Fibroblast of skin of back (primary cell): ENCODE measurements at regions not wholly inside any gene's neighbourhood (a gene's known extent, or its start where the extent isn't known, plus 50 kb on each side); places are given as distances from the start of the nearest gene placed in this dataset.
A peak's percentile ranks its signal among the peaks of the same experiment; 100 is the strongest.

Source experiments
- DNase-seq: peaks from one replicate; pipeline ENCODE4 v3.0.0-alpha.2; 2013

DNA sequence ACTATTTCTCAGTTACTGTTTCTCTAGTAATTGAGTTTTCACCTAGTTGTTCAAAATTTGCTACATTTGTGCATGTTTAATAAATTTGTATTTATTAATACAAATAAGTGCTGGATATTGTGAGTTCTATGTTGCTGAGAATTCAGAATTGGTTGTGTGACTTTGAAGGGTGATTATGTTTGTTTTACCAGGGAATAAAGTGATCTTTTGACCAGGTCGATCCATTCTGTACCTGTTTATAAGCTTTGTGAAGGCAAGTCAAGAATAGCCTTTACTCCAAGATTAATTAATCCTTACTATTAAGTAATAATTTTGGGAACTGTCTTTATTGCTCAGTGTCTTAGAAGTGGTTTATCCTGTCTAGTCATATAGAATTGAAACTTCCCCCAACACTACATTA is 230.0 kb upstream of the GYPC start:
- DNase-seq: no peak

DNA sequence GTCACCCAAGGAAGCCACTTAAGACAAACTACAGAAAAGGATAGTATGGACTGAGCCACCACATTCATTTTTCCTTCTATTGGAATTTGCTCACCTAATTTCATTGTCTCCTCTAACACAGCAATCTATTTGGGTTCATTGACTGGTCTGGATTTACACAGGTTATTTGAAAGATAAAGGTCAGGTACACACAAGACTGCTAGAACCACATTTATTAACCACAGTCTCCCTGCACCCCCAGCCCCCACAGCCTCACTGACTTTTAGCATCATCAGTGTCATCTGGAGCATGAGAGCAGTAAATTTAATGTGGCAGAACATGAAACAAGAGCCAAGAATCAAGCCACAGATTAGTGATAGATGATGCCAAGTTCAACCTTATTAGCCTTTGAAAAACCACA is 226.9 kb upstream of the GYPC start:
- no peak for DNase-seq

DNA sequence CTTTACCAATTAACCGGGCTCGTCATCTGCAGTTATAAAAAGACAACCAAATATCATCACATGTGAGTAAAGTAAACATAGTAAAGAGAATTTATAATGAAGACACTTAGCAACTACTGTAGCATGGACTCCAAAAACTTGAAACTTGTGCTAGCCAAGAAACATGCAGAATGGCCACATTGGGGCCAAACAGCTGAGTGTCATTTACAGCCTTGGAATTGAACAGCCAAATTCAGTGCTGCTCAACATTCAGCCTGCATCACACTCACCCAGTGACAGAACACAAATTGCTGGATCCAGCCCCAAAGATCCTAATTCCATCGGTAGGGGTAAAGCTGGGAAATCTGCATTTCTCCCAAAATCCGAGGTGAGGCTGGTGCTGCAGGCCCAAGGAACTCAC is 224.8 kb upstream of the GYPC start:
- DNase-seq: no peak

DNA sequence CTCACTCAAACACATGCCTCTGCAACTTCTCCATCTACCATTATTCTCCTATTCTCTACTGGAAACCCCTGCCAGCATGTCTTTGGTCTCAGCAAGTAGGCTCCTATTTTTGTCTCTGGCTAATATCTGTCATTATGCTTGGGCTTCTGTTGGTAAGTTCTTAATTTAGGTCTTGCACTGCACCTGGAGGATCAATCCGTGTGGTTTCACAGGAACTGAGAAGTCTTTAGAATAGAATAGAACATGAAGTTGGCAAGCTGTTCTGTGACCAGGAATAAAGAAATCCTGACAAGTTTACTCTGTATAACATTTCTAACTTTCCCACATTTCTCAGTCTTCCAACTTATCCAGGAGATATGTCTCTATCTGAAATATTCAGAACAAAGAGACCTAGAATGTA is 219.5 kb upstream of the GYPC start:
- no peak for DNase-seq

DNA sequence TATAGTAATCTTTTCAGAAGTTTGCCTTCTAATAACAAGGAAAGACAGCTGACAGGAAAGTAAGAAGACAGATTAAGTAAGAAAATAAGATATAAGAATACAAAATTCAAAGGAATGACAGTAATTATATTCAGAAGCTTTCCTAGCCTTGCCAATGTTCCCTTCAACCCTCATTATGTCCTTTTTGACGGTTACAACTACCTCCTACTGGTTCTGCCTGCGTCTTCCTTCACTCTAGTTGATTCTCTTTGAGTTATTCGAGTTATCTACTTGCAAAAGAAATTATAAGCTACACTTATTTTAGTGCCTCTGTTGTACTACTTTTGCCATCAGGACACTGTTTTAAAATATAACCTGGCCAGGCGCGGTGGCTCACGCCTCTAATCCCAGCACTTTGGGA is 218.9 kb upstream of the GYPC start:
- DNase-seq: no peak

DNA sequence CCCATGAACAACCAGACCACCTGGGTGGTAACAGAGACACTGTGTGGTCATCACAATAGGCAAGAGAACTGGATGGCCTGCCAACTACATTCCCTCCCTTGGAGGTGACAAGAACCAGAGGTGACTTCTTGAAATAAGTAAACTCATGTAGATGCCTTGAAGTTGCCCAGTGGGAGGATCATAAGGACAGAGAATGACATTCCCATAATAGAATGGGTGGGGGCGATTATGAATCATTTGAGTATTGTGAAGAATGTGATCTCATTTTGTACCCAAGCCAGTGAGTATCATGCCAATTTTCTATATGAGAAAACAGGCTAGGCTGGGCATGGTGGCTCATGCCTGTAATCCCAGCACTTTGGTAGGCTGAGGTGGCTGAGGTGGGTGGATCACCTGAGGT is 211.4 kb upstream of the GYPC start:
- DNase-seq: no peak

DNA sequence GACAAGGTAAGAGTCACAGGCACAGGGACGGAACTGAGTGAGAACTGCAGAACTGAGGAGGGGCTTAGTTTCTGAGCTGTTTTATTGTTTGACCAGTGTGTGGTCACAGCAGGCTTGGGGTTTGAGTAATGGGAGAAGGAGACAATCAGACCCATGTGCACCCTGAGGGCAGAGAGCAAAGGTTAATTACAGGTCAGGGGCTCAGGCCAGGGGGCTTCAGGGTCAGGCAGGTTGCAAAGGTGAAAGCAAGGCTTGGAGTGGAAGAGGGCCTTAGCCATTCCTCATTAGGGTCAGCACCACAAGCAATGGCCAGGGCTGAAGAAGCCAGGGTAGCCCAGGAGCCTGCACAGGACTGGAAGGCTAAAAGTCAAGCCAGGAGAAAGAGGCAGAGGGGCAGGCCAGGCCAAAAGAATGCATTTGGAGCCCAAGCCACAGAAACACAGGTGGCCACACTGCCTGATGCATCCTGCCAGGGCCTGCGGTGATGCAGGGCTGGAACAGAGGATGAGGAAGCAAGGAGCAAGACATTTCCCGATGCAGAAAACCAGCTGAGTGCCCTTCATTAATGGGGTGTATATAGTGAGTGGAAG is 209.8 kb upstream of the GYPC start:
- DNase-seq: no peak

DNA sequence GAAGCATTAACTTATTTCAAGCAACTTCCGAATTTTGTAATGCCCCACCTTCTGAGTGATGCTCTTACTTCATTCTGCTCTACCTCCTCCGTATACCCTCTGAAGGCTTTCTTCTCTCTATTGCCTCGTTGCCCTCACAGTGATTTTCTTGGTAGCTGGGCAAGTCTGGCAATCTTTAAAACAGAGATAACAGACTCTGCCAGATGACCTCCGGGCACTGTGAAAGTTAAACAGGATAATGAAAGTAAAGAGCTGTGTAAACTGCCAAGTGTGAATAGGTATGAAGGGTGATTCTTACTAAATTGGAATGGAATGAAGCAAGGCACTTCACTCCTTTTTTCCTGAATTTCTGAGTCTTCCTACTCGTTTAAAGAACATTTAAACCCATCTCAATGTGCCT is 207.3 kb upstream of the GYPC start:
- no peak for DNase-seq

DNA sequence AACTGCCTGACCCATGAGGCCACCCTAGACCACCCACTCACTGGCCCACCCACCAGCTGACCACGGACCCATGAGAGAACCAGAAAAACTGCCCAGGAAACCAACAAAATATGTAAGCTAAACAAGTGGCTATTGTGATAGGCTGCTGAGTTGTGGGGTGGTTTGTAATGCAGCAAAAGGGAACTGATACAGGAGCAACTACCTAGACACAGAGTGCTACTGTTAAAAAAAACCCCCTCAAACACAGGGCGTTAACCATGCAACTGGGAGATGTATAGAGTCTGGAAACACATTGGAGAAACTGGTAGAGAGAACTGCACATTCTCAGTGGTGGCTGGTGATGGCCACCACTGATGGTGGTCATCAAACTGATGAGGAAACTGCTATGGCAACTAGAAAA is 206.3 kb upstream of the GYPC start:
- DNase-seq: no peak

DNA sequence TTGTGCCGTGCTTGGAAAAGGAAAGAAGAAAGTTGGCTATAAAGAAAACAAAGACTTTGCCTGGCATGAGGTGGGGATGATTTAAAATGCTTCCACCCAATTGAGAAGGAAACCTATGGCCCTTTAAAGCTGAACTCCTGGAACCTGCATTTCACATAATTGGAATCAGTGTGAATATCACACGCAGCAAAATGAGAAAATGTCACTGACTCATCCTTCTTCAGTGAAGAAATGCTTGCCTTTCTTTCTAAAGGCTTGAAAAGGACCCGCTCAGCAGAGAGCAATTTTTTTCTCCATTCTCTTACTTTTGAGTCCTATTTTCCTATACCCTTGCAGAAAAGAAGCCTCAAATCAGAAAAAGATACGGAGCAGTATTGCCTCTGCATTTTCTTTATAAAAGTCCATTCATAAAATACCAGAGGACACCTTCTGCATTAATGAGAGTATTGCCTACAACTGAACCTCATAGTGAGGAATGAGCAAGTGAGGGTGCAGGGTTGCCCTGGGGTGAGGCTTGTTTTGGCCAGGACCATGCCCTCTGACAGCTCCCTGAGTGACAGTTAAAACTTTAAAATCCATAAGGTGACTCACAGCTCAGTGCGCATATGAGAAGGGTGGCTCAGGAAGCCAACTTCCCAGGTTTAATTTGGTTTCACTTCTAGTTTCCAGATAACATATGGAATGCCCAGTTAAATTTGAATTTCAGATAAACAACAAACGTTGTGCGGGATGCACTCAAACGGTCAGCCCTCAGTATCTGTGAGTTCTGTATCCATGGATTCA is 191.9 kb upstream of the GYPC start:
- no peak for DNase-seq

DNA sequence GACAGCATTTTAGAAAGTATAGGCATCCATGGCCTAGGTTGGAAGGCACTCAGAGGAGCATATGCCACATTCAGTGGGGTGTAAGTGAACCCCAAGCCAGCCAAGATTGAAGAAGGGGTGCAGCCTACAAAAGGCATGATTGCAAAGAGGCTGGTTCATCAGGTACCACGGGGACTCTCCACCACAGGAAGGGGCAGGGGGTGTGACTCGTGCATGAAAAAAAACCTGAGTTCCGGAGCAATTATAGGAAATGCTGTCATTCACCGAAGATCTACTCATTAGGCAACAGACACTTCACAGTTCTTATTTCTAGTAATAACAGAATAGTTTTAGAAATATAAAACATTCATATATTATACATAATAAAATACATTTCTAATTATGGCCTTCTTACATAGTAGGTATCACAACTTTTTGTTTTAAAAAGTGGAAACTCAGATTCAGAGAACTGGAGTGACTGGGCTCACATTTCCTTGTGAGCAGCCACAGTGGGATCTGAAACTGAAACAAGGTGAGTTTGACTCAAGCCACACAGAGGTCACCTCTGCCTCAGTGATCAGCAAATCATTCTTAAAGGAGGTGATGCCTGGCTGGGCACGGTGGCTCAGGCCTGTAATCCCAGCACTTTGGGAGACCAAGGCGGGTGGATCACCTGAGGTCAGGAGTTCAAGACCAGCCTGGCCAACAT is 188.4 kb upstream of the GYPC start:
- DNase-seq: no peak

DNA sequence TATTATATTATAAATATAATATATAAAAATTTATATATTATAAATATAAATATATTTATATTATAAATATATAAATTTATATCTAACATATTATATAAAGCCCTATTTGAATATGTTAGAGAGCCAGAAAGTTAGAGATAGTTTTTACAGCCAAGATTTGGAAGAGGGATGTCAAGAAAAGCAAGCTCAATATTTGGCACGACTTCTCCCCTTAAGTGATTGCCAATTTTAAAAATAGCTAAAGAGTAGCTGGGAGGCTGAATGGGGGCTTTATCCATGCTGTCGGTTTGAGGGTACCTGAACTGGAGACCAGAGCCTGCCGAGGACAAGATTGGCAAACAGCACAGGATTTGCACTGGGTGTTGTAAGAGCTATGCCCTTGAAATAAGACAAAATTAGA is 180.9 kb upstream of the GYPC start:
- DNase-seq: no peak

DNA sequence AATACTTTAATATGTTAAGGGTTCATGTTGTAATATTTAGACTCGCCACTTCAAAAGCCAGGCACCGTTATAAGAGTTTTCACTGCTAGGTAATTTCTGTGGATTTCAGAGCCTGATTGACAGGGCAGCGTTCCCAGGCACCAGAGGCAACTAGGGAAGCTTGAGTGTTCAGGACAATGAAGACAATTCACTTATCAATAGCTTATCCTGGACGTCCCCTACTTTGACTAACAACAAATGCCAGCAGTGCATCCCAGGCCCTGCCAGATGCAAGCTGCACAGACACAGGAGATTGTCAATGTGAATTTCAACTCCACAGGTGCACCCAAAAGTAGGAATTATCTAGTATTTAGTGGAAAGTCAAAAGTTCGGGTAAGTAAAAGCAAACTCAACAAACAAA is 179.3 kb upstream of the GYPC start:
- DNase-seq: no peak

DNA sequence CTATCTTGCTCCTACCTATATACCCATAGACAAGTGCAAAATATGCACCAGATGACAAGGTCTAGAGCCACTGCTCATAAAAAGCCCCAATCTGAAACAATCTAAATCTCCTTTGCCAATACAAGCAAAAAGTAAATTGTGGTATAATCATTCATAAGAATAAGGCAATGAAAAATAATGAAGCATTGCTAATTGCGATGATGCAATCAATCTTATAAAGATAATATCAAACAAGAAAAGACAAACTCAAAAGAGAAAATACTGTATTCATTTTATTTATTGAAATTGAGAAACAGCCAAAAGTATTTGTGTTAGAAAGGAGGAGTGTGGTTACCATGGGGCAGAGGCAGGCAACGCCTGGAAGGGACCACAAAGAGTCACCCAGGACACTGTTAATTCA is 175.9 kb upstream of the GYPC start:
- no peak for DNase-seq

DNA sequence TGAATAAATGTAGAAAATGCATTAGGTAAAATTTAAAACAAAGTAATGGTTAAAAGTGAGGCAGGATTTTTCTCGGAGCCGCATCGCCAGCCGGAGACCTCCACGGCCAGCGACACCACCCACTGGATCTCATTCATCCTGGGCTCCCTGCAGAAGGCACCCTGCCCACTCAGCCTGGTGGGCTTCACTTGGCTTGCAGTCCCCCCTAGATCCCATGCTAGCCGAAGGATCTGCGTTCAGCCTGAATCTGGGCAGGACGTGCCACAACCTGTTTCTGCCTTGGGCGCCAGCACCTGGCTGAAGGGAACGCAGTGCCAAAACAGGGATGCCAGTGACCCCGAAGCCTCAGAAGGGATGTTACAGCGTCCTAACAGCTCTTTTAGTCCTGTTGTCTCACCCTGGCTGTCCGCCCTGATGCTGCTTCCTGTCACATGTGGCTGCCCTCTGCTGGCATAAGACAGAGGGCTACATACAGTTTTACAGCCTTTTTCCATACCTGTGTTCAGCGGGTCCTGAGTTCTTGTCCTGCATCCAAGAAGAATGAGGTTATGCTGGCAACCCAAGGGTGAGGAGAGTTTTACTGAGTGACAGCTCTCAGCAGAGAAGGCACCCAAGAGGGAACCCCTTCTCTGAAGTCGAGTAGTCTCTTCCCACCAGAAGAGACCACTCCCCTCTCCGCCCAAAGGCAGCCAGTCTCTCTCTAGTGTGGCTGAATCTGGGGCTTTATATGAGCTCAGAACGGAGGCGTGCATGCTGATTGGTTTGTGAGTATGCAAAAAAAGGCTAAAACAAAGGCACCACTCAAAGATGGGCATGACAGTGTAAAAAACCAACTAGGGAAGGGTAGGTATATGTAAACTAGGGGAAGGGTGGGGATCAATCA is 173.1 kb upstream of the GYPC start:
- DNase-seq: peak; percentile 3

DNA sequence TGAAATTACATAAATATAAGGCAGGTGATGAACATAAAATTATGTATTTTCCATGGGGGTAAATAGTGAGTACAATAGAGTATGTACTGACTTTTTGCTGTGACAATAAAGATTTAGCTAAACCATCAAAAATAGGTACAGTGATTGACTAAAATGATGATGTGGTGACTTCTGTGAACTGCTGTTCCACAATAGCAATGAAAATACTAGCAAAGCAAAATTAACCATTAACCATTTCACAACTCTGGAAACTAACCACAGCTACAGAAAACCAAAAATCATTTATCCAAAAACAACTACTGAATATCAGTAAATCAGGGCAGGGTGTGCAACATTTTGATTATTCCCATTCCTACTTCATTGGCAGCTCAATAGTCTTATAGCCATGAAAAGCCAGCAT is 161.4 kb upstream of the GYPC start:
- no peak for DNase-seq

DNA sequence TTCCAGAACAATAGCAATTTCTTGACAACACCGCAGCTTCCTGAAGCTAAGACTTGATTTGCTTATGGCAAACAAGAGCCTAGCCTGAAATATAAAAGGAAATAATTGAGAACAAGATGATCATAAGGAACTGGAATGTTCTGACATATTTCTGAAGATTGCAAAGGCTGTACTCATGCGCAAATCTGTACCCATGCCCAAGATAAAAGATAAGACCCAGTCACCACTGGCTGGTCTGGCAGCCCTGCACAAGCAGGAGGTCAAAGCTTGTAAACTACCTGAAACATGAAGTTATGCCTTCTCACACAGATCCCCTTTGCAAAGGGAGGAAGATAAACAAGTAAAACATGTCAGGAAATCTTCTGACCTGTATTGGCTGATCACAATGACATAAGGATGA is 160.8 kb upstream of the GYPC start:
- DNase-seq: no peak

DNA sequence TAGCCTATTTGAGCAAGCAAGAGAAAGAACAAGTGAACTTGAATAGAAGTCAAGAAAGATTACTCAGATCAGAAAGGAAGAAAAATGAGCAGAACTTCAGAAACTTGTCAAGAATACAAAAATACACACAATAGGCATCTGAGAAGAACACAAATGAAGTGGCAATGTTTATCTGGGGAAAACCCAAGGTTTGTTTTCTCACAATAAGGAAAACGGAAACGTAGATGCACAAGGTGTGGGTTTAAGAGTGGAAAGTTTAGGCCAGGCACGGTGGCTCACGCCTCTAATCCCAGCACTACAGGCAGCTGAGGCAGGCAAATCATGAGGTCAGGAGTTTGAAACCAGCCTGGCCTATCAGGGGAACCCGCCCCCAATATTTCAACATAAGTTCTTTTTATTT is 159.5 kb upstream of the GYPC start:
- DNase-seq: no peak

DNA sequence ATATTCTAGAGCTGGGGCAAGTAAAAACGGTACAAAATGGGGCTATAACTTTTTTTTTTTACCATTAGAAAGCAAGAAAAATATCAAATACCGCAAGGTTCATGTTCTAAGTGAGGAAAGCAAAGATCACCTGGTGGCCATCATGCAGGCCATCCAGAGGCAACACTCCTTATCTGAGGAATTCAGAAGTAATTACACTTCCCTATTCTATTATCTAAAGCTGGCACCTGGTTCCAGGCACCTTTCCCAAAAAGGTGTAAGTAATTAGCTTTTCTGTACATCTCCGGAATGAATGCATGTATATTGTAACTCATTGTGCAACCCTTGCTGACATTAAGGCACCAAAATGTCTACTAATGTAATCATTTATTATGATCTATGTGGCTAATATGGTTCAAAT is 152.5 kb upstream of the GYPC start:
- no peak for DNase-seq

DNA sequence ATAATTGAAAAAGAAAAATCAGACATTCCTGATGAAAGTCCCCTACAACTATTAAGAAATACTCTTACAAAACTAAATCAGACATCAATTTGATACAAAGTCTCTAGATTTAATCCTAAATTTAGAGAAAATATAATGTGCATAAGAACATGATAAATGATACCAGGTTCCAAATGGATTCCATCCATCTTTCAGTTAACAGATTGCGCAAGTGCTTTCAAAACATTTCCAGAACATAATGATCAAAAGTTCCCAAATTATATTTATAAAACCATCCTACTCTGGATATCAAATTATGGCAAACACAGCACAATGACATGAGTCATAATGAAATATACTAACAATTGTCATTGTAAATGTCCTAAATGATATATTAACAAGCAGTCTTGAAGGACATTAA is 151.0 kb upstream of the GYPC start:
- no peak for DNase-seq

DNA sequence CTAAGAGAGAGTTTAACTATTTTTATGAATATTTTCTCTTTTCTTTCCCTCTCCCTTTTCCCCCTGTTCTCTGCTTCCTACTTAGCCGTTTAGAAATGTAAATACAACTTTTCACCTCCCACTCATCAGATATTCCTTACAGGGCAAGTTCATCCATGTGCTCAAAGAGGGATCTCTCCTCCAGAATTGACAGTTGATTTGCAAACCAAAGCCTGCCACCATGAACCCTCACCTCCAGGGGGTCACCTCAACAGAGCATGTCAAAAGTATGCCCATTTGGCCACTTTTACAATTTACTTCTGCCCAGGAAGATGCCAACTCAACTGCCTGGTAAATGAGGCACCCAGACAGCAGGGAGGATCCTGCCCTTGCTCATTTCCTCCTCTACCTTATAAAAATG is 149.2 kb upstream of the GYPC start:
- no peak for DNase-seq

DNA sequence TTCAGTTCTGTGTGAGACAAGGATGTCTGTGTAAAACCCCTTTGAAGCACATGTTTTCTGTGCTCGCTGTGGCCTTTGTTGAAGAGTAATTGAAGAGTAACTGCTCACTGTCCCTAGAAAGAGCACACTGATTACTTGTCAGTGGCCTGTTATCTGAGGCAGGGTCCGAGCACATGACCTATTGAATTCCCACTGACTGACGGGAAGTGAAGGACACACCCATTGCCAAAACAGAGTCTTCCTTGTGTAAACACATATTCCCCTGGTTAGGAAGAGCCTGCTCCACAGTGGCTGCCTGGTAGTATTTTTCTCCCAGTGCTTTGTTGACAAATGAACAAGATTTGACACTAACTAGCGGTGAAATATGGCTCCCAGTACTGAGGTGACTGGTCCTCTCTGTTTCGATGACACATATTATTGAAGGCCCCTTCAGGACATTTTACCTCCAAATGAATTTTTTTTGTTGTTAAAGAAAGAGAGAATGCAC is 148.5 kb upstream of the GYPC start:
- DNase-seq: no peak

DNA sequence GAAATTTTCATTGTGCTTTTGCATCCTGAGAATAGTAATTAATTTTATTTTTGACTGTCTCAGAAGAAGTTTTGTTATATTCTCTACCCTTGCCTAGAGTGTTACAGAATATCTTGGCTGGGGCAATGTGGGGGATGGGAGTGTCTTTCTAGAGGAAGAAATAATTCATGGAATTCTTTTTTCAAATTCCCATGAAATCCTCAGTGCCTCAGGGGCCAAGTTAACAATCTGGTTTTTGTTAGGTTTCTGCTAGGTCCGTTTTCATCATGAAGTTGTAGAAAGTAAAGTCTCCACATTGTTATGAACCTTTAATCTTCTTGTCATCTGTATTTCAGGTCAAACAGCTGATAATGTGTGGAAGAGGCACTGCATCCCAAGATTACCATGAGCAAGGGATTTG is 145.6 kb upstream of the GYPC start:
- no peak for DNase-seq
